ENCODE measurements at regions not wholly inside any gene's neighbourhood (a gene's known extent, or its start where the extent isn't known, plus 50 kb on each side); places are given as distances from the start of the nearest gene placed in this dataset.

DNA sequence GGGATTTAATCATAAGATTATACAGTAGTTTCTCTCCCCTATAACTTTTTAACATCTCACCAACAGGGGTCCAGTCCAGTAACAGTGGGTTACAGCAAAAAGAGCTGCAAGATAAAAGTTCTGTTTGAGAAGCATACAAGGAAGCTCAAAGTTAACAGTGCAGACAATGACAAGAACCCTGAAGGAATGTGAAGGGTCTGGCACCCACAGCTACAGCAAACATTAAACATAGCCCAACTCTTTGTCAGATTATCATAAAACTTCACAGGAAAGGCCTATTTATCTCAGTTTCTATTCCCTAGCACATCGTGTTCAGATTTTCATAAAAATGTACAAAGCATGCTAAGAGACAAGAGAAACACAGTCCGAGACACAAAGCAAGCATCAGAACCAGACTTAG, 309.4 kb downstream of the DIRAS2 start:
- ChIA-PET CTCF (interaction anchor here (0.9 kb wide), 1 partner anchor 537 kb away, joined by 3 read pairs; no protein-coding TSS in a partner anchor), POLR2A (no interaction called here)
- H3K36me3 Mint-ChIP-seq (ENCODE audit: low read depth): no peaks in the 10 kb centered on the region
- ATAC-seq (no peak), DNase-seq (no peak)
- H3K27me3 Mint-ChIP-seq: peaks cover 27% of the 10 kb centered on the region
- no peaks in the 10 kb centered on the region for H3K9me3 Mint-ChIP-seq
- no peak overlapping the region for H3K27ac Mint-ChIP-seq
- intact Hi-C loops (cut with micrococcal nuclease): no loop called here
- H3K4me3 Mint-ChIP-seq: no peak overlapping the region
- TF ChIP-seq, protein P1, sequence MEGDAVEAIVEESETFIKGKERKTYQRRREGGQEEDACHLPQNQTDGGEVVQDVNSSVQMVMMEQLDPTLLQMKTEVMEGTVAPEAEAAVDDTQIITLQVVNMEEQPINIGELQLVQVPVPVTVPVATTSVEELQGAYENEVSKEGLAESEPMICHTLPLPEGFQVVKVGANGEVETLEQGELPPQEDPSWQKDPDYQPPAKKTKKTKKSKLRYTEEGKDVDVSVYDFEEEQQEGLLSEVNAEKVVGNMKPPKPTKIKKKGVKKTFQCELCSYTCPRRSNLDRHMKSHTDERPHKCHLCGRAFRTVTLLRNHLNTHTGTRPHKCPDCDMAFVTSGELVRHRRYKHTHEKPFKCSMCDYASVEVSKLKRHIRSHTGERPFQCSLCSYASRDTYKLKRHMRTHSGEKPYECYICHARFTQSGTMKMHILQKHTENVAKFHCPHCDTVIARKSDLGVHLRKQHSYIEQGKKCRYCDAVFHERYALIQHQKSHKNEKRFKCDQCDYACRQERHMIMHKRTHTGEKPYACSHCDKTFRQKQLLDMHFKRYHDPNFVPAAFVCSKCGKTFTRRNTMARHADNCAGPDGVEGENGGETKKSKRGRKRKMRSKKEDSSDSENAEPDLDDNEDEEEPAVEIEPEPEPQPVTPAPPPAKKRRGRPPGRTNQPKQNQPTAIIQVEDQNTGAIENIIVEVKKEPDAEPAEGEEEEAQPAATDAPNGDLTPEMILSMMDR (IDR thresholded peaks at IDR 0.05): no peak
- no peaks in the 10 kb centered on the region for H3K4me1 Mint-ChIP-seq (ENCODE audit: low read depth)

DNA sequence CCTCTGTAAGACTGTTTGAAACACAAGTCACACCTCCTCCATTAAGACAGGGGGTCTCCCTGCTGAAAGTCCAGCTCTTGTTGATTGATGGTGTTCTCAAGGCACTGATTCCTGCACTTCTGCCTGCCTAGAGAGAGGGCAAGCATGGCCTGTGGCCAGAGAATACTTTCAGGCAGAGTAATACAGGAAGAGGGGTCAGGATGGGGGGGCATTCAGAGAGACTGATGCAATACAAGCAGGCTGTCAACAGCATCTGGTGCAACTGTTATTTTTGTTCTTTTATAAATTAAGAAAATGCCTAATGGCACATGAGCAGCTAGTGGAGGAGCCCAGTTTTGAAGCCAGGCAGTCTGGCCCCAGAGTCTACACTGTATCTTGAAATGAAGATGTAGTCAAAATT, 302.2 kb downstream of the DIRAS2 start:
- Mint-ChIP-seq H3K36me3 (ENCODE audit: low read depth) (no peaks in the 10 kb centered on the region), H3K9me3 (no peaks in the 10 kb centered on the region), H3K27ac (no peak overlapping the region), H3K4me1 (ENCODE audit: low read depth) (no peaks in the 10 kb centered on the region), H3K27me3 (peaks cover 15% of the 10 kb centered on the region), H3K4me3 (no peak overlapping the region)
- CTCF ChIA-PET: no interaction called here
- no peak for DNase-seq
- POLR2A ChIA-PET: no interaction called here
- intact Hi-C loops (cut with micrococcal nuclease): no loop called here
- ATAC-seq: no peak
- TF ChIP-seq, protein P1 (IDR thresholded peaks at IDR 0.05): no peak

DNA sequence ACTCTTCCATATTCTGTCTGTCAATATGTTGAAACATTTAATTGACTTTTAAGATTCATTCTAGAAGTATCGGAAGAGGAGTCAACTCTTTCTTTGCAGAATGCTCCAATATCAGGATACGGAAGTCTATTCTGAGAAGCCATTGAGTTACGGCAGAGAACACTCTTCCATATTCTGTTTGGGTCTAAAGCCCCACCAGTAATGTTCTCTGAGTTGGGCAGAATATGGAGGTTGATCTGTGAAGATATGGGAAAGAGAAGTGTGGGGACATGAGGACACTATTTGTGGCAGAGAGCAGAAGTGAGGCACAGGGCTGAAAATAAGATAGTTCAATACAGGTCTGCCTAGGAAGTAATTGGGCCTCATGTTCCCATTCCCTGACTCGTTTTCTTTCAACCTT, 300.0 kb downstream of the DIRAS2 start:
- intact Hi-C loops (cut with micrococcal nuclease): no loop called here
- CTCF ChIA-PET: no interaction called here

DNA sequence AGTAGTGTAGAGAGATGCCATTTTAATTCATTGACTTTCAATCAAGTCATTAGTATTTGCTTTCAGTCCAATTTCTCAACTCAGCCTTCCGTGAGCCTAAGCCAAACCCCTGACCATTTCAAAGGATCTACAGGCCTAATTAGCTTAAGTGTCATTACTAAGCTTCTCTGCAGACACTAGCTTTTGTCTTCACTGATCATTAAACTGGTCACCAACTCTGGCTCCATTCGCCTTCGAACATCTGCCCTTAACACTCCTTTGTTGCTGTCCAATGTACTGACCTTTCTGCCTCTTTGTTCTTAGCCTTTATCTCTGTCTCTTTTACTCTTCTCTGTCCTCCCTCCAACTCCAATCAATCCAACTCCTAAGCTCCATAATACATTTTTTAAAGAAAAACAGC, 299.3 kb downstream of the DIRAS2 start:
- ChIA-PET CTCF (no interaction called here), POLR2A (no interaction called here)
- Mint-ChIP-seq H3K27ac (no peak overlapping the region), H3K9me3 (no peaks in the 10 kb centered on the region), H3K4me1 (ENCODE audit: low read depth) (no peaks in the 10 kb centered on the region), H3K36me3 (ENCODE audit: low read depth) (no peaks in the 10 kb centered on the region), H3K27me3 (peaks cover 31% of the 10 kb centered on the region), H3K4me3 (no peak overlapping the region)
- ATAC-seq (no peak), DNase-seq (no peak)
- TF ChIP-seq, protein P1 (IDR thresholded peaks at IDR 0.05): no peak
- intact Hi-C loops (cut with micrococcal nuclease): no loop called here

More for the DNA sequence above, 300.0 kb downstream of the DIRAS2 start:
- POLR2A ChIA-PET: no interaction called here
- no peak overlapping the region for H3K4me3 Mint-ChIP-seq
- ATAC-seq (no peak), DNase-seq (no peak)
- peaks cover 24% of the 10 kb centered on the region for H3K27me3 Mint-ChIP-seq
- TF ChIP-seq, protein P1 (IDR thresholded peaks at IDR 0.05): no peak
- no peaks in the 10 kb centered on the region for H3K4me1 Mint-ChIP-seq (ENCODE audit: low read depth)
- H3K27ac Mint-ChIP-seq: no peak overlapping the region
- H3K36me3 Mint-ChIP-seq (ENCODE audit: low read depth): no peaks in the 10 kb centered on the region
- H3K9me3 Mint-ChIP-seq: no peaks in the 10 kb centered on the region

DNA sequence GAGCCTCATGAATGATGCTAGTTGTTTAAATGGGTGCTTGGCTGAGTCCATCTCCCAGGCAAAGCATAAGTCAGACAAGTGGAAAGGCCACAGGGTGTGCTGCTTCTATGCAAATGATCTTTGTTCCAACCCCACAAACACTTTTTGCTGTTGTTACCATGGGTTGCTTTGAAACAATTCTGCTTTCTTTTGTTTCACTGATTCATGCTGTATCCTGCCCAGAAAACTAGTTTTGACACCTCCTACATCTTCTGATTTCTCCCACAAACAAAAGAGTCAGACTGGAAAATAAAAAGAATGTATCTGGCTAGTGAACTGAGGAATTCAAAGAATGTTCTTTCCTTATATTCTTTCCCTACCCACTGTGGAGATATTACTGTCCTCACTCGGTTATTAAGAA, 298.6 kb downstream of the DIRAS2 start:
- no peaks in the 10 kb centered on the region for H3K4me1 Mint-ChIP-seq (ENCODE audit: low read depth)
- TF ChIP-seq, protein P1 (IDR thresholded peaks at IDR 0.05): no peak
- intact Hi-C loops (cut with micrococcal nuclease): no loop called here
- DNase-seq: no peak
- H3K9me3 Mint-ChIP-seq: no peaks in the 10 kb centered on the region
- no peak overlapping the region for H3K4me3 Mint-ChIP-seq
- no peak for ATAC-seq
- no peak overlapping the region for H3K27ac Mint-ChIP-seq
- no peaks in the 10 kb centered on the region for H3K36me3 Mint-ChIP-seq (ENCODE audit: low read depth)
- POLR2A ChIA-PET: no interaction called here
- CTCF ChIA-PET: no interaction called here
- H3K27me3 Mint-ChIP-seq: peaks cover 34% of the 10 kb centered on the region

All from activated CD8-positive, alpha-beta T cell treated with anti-CD3 and anti-CD28 coated beads for 36 hours (primary cell).